SK-N-SH (cell line): ENCODE measurements at regions not wholly inside any gene's neighbourhood (a gene's known extent, or its start where the extent isn't known, plus 50 kb on each side); places are given as distances from the start of the nearest gene placed in this dataset.
A peak's percentile ranks its signal among the peaks of the same experiment; 100 is the strongest.

Source experiments
- CTCF ChIA-PET: fragments of 300-600, 350-600 bp; formaldehyde crosslinking; extraction: SDS; loops from one replicate; lab custom pipeline; 2021; lab: Yijun Ruan, JAX
- POLR2A ChIA-PET: fragments of 350-600 bp; sonication (Branson Sonifier 250); formaldehyde crosslinking; extraction: SDS; loops from one replicate; lab custom pipeline; 2020; ENCODE audit warnings: antibody characterized with exemption, inconsistent platforms; lab: Yijun Ruan, JAX
- DNase-seq: peaks from one replicate; pipeline ENCODE4 v3.0.0; 2012
- H2AFZ ChIP-seq: fragments of 200-600 bp; sonication (generic); 2 replicates; pipeline ENCODE4 v1.8.1; 2016; ENCODE audit warnings: antibody characterized with exemption, mild to moderate bottlenecking, low read depth
- H3F3A ChIP-seq: fragments of 200-600 bp; sonication (generic); replicated peaks from 2 replicates; pipeline ENCODE3; 2016; ENCODE audit warnings: antibody characterized with exemption, mild to moderate bottlenecking; ENCODE audit not compliant: insufficient read depth
- H3K27ac ChIP-seq, 2 experiments: fragments of 200-500 bp in 1 of 2; fragments of 200-600 bp in 1 of 2; sonication (Bioruptor generic) in 1 of 2; sonication (generic), shearing (Covaris generic) in 1 of 2; 2 replicates each; pipeline versions ENCODE4 v1.5.1 to v1.6.1; 2014 to 2016; ENCODE audit warnings: low read depth in 2 of 2, inconsistent platforms in 1 of 2, low read length in 1 of 2, mild to moderate bottlenecking in 1 of 2, mixed read lengths in 1 of 2
- H3K27me3 ChIP-seq: fragments of 200-600 bp; sonication (generic), shearing (Covaris generic); 2 replicates; pipeline ENCODE4 v1.6.1; 2016; ENCODE audit warnings: mixed run types; ENCODE audit not compliant: insufficient read depth
- H3K36me3 ChIP-seq, 2 experiments: fragments of 200-500 bp in 1 of 2; fragments of 200-600 bp in 1 of 2; sonication (Bioruptor generic) in 1 of 2; sonication (generic) in 1 of 2; replicated peaks in 1 of 2; 2 replicates each; pipeline versions ENCODE3 to v1.5.1; 2014 to 2016; ENCODE audit warnings: low read length in 1 of 2, mild to moderate bottlenecking in 1 of 2; ENCODE audit not compliant: insufficient read depth in 2 of 2, control insufficient read depth in 1 of 2
- H3K4me1 ChIP-seq, 2 experiments: fragments of 200-500 bp in 1 of 2; fragments of 200-600 bp in 1 of 2; sonication (Bioruptor generic) in 1 of 2; sonication (generic), shearing (Covaris generic) in 1 of 2; 2 replicates each; pipeline versions ENCODE4 v1.5.1 to v1.6.1; 2014 to 2016; ENCODE audit warnings: low read depth in 1 of 2, low read length in 1 of 2, mixed run types in 1 of 2; ENCODE audit not compliant: insufficient read depth in 2 of 2, control insufficient read depth in 1 of 2
- H3K4me2 ChIP-seq: fragments of 200-600 bp; sonication (generic), shearing (Covaris generic); 2 replicates; pipeline ENCODE4 v1.6.1; 2017; ENCODE audit warnings: mixed run types
- H3K4me3 ChIP-seq, 2 experiments: fragments of 200-500 bp in 1 of 2; fragments of 200-600 bp in 1 of 2; sonication (Bioruptor generic) in 1 of 2; sonication (generic), shearing (Covaris generic) in 1 of 2; 2 replicates each; pipeline versions ENCODE4 v1.5.1 to v1.8.1; 2014 to 2016; ENCODE audit warnings: low read depth in 2 of 2, inconsistent platforms in 1 of 2, low read length in 1 of 2, mild to moderate bottlenecking in 1 of 2, mixed read lengths in 1 of 2, moderate library complexity in 1 of 2
- H3K79me2 ChIP-seq: fragments of 200-600 bp; sonication (generic); 2 replicates; pipeline ENCODE4 v1.8.1; 2017; ENCODE audit warnings: mild to moderate bottlenecking; ENCODE audit not compliant: insufficient read depth
- H3K9ac ChIP-seq: fragments of 200-600 bp; sonication (generic); 2 replicates; pipeline ENCODE4 v1.6.1; 2017; ENCODE audit warnings: mixed run types
- H3K9me2 ChIP-seq: fragments of 200-600 bp; sonication (generic); 2 replicates; pipeline ENCODE4 v1.6.1; 2017; ENCODE audit warnings: mixed run types
- H3K9me3 ChIP-seq: fragments of 200-600 bp; sonication (generic); 2 replicates; pipeline ENCODE4 v1.6.1; 2017; ENCODE audit warnings: mixed run types, mild to moderate bottlenecking, moderate library complexity
- H4K20me1 ChIP-seq: fragments of 200-600 bp; sonication (generic); 2 replicates; pipeline ENCODE4 v1.6.1; 2017; ENCODE audit warnings: mild to moderate bottlenecking, mixed run types; ENCODE audit not compliant: insufficient read depth
- CHD2 ChIP-seq: fragments of 150-350 bp; IDR thresholded peaks from 2 replicates; pipeline ENCODE4 v1.6.1; 2018; ENCODE audit warnings: low read length; ENCODE audit not compliant: partially characterized antibody
- ELF1 ChIP-seq: IDR thresholded peaks from 2 replicates; pipeline ENCODE4 v1.4.0; 2012
- EP300 ChIP-seq, 2 experiments: IDR thresholded peaks; 2 replicates each; pipeline versions ENCODE4 v1.4.0 to v1.6.1; 2012; ENCODE audit warnings: borderline replicate concordance in 1 of 2, low read depth in 1 of 2, low read length in 1 of 2
- EZH2phosphoT487 ChIP-seq: fragments of 200-600 bp; sonication (generic); IDR thresholded peaks from 2 replicates; pipeline ENCODE4 v1.6.1; 2017; ENCODE audit warnings: low read depth, mixed run types, mild to moderate bottlenecking, antibody characterized with exemption, moderate library complexity, borderline replicate concordance
- FOSL2 ChIP-seq: IDR thresholded peaks from 2 replicates; pipeline ENCODE4 v1.4.0; 2012; ENCODE audit warnings: low read depth, mild to moderate bottlenecking, moderate library complexity, borderline replicate concordance
- FOXJ3 ChIP-seq: sonication (generic); formaldehyde crosslinking; IDR thresholded peaks from 2 replicates; pipeline ENCODE4 v1.5.1; 2020; ENCODE audit warnings: mild to moderate bottlenecking, missing genetic modification reagents
- GABPA ChIP-seq: IDR thresholded peaks from 2 replicates; pipeline ENCODE4 v1.4.0; 2012; ENCODE audit warnings: low read depth, mild to moderate bottlenecking
- GATA2 ChIP-seq: sonication (generic); formaldehyde crosslinking; IDR thresholded peaks from 2 replicates; pipeline ENCODE4 v1.5.0; 2020; ENCODE audit warnings: mild to moderate bottlenecking, missing genetic modification reagents
- JUND ChIP-seq: IDR thresholded peaks from 2 replicates; pipeline ENCODE4 v1.4.0; 2012
- MXI1 ChIP-seq: IDR thresholded peaks from 2 replicates; pipeline ENCODE4 v1.6.1; 2012; ENCODE audit warnings: mild to moderate bottlenecking, low read depth, low read length, improper control_type of control experiment
- POLR2AphosphoS5 ChIP-seq: IDR thresholded peaks from 2 replicates; pipeline ENCODE4 v1.6.1; 2012; ENCODE audit warnings: low read depth, low read length
- RAD21 ChIP-seq: IDR thresholded peaks from 2 replicates; pipeline ENCODE4 v1.6.1; 2012; ENCODE audit warnings: mild to moderate bottlenecking, low read length
- RCOR1 ChIP-seq: fragments of 150-350 bp; IDR thresholded peaks from 2 replicates; pipeline ENCODE4 v1.6.1; 2017; ENCODE audit warnings: antibody characterized with exemption, low read length
- RXRA ChIP-seq: IDR thresholded peaks from 2 replicates; pipeline ENCODE4 v1.4.0; 2012; ENCODE audit warnings: low read depth, mild to moderate bottlenecking, borderline replicate concordance
- SIN3A ChIP-seq: IDR thresholded peaks from 2 replicates; pipeline ENCODE4 v1.6.1; 2012; ENCODE audit warnings: low read depth, mild to moderate bottlenecking, low read length, moderate library complexity, borderline replicate concordance
- SMC3 ChIP-seq: IDR thresholded peaks from 2 replicates; pipeline ENCODE4 v1.6.1; 2012; ENCODE audit warnings: low read depth, low read length, improper control_type of control experiment
- TAF1 ChIP-seq: IDR thresholded peaks from 2 replicates; pipeline ENCODE4 v1.6.1; 2012; ENCODE audit warnings: low read depth, mild to moderate bottlenecking, low read length, moderate library complexity, borderline replicate concordance
- TCF12 ChIP-seq: IDR thresholded peaks from 2 replicates; pipeline ENCODE4 v1.4.0; 2012
- TEAD4 ChIP-seq: IDR thresholded peaks from 2 replicates; pipeline ENCODE4 v1.4.0; 2012; ENCODE audit warnings: mild to moderate bottlenecking, borderline replicate concordance; ENCODE audit not compliant: insufficient read depth
- YY1 ChIP-seq: IDR thresholded peaks from 2 replicates; pipeline ENCODE4 v1.4.0; 2012; ENCODE audit warnings: low read depth, mild to moderate bottlenecking
- WGBS: methylation state at CpG from one replicate; pipeline ENCODE4 v1.1.6; 2017; ENCODE audit warnings: low lambda C conversion rate; 5-methylcytosine and 5-hydroxymethylcytosine counted together
- TF ChIP-seq, protein P1 (sequence below): IDR thresholded peaks from 2 replicates; pipeline ENCODE4 v1.6.1; 2012; ENCODE audit warnings: mild to moderate bottlenecking, low read depth, low read length, moderate library complexity
- TF ChIP-seq, protein P2 (sequence below): IDR thresholded peaks from 2 replicates; pipeline ENCODE4 v1.4.0; 2012; ENCODE audit warnings: low read depth, borderline replicate concordance
- TF ChIP-seq, protein P3 (sequence below): IDR thresholded peaks from 2 replicates; pipeline ENCODE4 v1.4.0; 2012; ENCODE audit warnings: low read depth
- TF ChIP-seq, protein P4 (sequence below): IDR thresholded peaks from 2 replicates; pipeline ENCODE4; 2012
- TF ChIP-seq, protein P5 (sequence below): fragments of 150-350 bp; IDR thresholded peaks from 2 replicates; pipeline ENCODE4 v1.6.1; 2017; ENCODE audit warnings: antibody characterized with exemption, low read length, low read depth, borderline replicate concordance

DNA sequence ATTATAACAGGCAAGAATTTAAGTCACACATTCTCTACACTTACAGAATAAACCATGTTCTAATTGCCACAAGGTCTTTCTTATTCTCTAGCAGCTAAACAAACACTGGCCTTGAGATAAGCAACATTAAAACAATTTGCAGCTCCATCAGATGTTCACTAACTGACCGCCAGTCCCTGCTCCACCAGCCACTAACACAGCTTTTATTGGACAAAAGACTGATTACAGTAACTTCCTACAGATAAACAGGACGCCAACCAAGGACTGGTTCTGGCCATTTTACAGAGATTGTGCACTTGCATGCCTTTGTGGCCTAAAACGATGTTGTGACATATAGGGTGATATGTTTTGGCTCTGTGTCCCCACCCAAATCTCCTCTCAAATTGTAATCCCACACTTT, 388.9 kb upstream of the LRRC4C start:
- no peaks in the 10 kb centered on the region for H3K79me2 ChIP-seq
- no peak overlapping the region for H3K4me2 ChIP-seq
- H3K27me3 ChIP-seq: no peaks in the 10 kb centered on the region
- no peaks in the 10 kb centered on the region for H3K36me3 ChIP-seq
- DNase-seq: peak; percentile 37
- H3K27ac ChIP-seq: peak overlapping the region in 1 of 2 experiments; percentile 90; a peak in 2 of 4 replicates
- H3K4me3 ChIP-seq: no peak overlapping the region
- CTCF ChIA-PET: no interaction called here
- H3F3A ChIP-seq: no peaks in the 10 kb centered on the region
- TF ChIP-seq, protein P1, sequence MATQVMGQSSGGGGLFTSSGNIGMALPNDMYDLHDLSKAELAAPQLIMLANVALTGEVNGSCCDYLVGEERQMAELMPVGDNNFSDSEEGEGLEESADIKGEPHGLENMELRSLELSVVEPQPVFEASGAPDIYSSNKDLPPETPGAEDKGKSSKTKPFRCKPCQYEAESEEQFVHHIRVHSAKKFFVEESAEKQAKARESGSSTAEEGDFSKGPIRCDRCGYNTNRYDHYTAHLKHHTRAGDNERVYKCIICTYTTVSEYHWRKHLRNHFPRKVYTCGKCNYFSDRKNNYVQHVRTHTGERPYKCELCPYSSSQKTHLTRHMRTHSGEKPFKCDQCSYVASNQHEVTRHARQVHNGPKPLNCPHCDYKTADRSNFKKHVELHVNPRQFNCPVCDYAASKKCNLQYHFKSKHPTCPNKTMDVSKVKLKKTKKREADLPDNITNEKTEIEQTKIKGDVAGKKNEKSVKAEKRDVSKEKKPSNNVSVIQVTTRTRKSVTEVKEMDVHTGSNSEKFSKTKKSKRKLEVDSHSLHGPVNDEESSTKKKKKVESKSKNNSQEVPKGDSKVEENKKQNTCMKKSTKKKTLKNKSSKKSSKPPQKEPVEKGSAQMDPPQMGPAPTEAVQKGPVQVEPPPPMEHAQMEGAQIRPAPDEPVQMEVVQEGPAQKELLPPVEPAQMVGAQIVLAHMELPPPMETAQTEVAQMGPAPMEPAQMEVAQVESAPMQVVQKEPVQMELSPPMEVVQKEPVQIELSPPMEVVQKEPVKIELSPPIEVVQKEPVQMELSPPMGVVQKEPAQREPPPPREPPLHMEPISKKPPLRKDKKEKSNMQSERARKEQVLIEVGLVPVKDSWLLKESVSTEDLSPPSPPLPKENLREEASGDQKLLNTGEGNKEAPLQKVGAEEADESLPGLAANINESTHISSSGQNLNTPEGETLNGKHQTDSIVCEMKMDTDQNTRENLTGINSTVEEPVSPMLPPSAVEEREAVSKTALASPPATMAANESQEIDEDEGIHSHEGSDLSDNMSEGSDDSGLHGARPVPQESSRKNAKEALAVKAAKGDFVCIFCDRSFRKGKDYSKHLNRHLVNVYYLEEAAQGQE: no peak
- TF ChIP-seq, protein P2, sequence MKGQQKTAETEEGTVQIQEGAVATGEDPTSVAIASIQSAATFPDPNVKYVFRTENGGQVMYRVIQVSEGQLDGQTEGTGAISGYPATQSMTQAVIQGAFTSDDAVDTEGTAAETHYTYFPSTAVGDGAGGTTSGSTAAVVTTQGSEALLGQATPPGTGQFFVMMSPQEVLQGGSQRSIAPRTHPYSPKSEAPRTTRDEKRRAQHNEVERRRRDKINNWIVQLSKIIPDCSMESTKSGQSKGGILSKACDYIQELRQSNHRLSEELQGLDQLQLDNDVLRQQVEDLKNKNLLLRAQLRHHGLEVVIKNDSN: no peak
- TF ChIP-seq GABPA: no peak
- no peak for TF ChIP-seq RXRA
- no peak for TF ChIP-seq EZH2phosphoT487
- TF ChIP-seq CHD2: peak; percentile 49
- no peak for TF ChIP-seq SIN3A
- peak; percentile 64 for TF ChIP-seq RCOR1
- no peak for TF ChIP-seq JUND
- TF ChIP-seq GATA2 (CRISPR knock-in tag): peak; percentile 72
- TF ChIP-seq MXI1: no peak
- peak; percentile 73; the same call in 1 of the 2 replicates for TF ChIP-seq FOXJ3 (CRISPR knock-in tag)
- no peak for TF ChIP-seq POLR2AphosphoS5
- TF ChIP-seq, protein P3, sequence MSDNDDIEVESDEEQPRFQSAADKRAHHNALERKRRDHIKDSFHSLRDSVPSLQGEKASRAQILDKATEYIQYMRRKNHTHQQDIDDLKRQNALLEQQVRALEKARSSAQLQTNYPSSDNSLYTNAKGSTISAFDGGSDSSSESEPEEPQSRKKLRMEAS: no peak
- no peak for TF ChIP-seq SMC3
- peak; percentile 35; the same call in 1 of the 2 replicates for TF ChIP-seq TCF12
- TF ChIP-seq, protein P4, sequence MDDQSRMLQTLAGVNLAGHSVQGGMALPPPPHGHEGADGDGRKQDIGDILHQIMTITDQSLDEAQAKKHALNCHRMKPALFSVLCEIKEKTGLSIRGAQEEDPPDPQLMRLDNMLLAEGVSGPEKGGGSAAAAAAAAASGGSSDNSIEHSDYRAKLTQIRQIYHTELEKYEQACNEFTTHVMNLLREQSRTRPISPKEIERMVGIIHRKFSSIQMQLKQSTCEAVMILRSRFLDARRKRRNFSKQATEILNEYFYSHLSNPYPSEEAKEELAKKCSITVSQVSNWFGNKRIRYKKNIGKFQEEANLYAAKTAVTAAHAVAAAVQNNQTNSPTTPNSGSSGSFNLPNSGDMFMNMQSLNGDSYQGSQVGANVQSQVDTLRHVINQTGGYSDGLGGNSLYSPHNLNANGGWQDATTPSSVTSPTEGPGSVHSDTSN: no peak
- TF ChIP-seq RAD21: peak; percentile 38
- TF ChIP-seq, protein P5, sequence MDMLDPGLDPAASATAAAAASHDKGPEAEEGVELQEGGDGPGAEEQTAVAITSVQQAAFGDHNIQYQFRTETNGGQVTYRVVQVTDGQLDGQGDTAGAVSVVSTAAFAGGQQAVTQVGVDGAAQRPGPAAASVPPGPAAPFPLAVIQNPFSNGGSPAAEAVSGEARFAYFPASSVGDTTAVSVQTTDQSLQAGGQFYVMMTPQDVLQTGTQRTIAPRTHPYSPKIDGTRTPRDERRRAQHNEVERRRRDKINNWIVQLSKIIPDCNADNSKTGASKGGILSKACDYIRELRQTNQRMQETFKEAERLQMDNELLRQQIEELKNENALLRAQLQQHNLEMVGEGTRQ: no peak
- TF ChIP-seq FOSL2: no peak
- no peak for TF ChIP-seq TEAD4
- no peak for TF ChIP-seq ELF1
- TF ChIP-seq EP300 (IDR thresholded peaks at IDR 0.05; ENCODE audit: borderline replicate concordance in 1 of 2, low read depth in 1 of 2, low read length in 1 of 2): peak in 1 of 2 experiments; percentile 75; a peak in 2 of 4 replicates
- TF ChIP-seq TAF1: no peak
- TF ChIP-seq YY1: no peak
- no peak overlapping the region for H3K9ac ChIP-seq
- H3K9me3 ChIP-seq: no peaks in the 10 kb centered on the region
- POLR2A ChIA-PET: no interaction called here
- WGBS: 2% methylated on average over 3 of the region's 3 CpGs
- H3K9me2 ChIP-seq: no peaks in the 10 kb centered on the region
- H3K4me1 ChIP-seq: no peaks in the 10 kb centered on the region; a peak in 1 of 4 replicates
- H4K20me1 ChIP-seq: no peaks in the 10 kb centered on the region
- H2AFZ ChIP-seq: no peak overlapping the region
